Natural killer cell (primary cell): ENCODE measurements at regions not wholly inside any gene's neighbourhood (a gene's known extent, or its start where the extent isn't known, plus 50 kb on each side); places are given as distances from the start of the nearest gene placed in this dataset.

ENCODE experiments used
- ATAC-seq, 3 donors: fragments of 150-1000 bp in 2 of 3; fragments of 200-7000 bp in 1 of 3; cut with Tn5 transposase; 1 replicate in 1 of 3; 2 replicates in 2 of 3; pipeline ENCODE4 v1.10.0; 2021; ENCODE audit warnings: mild to moderate bottlenecking in 2 of 3, moderate library complexity in 2 of 3
- DNase-seq, 2 donors: peaks; one replicate each; pipeline versions ENCODE4 v3.0.0 to v3.0.0-alpha.2; 2013 to 2021; ENCODE audit warnings: mixed read lengths in 1 of 2
- H3K27ac ChIP-seq: one replicate; pipeline ENCODE4 v1.5.1; 2013; ENCODE audit warnings: mild to moderate bottlenecking, low read length
- H3K27me3 ChIP-seq: one replicate; pipeline ENCODE4 v1.6.1; 2013; ENCODE audit warnings: low read length; ENCODE audit not compliant: control insufficient read depth, insufficient read depth
- H3K36me3 ChIP-seq: one replicate; pipeline ENCODE4 v1.6.1; 2013; ENCODE audit warnings: low read length; ENCODE audit not compliant: control insufficient read depth, insufficient read depth
- H3K4me1 ChIP-seq: one replicate; pipeline ENCODE4 v1.6.1; 2013; ENCODE audit warnings: low read length; ENCODE audit not compliant: control insufficient read depth, insufficient read depth
- H3K4me3 ChIP-seq: one replicate; pipeline ENCODE4 v1.5.1; 2013; ENCODE audit warnings: low read length
- H3K9me3 ChIP-seq: one replicate; pipeline ENCODE4 v1.6.1; 2013; ENCODE audit warnings: low read length; ENCODE audit not compliant: control insufficient read depth, insufficient read depth
- H3K27ac Mint-ChIP-seq, 2 donors: one replicate each; pipeline ENCODE4 v1.8.0; 2022; ENCODE audit warnings: mild to moderate bottlenecking in 2 of 2, mixed read lengths in 2 of 2, moderate library complexity in 1 of 2
- H3K27me3 Mint-ChIP-seq, 2 donors: one replicate each; pipeline ENCODE4 v1.8.0; 2022; ENCODE audit warnings: low read depth in 2 of 2, mixed read lengths in 2 of 2
- H3K36me3 Mint-ChIP-seq: one replicate; pipeline ENCODE4 v1.8.0; 2022; ENCODE audit warnings: mixed read lengths
- H3K4me1 Mint-ChIP-seq, 2 donors: one replicate each; pipeline ENCODE4 v1.8.0; 2022; ENCODE audit warnings: mixed read lengths in 2 of 2
- H3K4me3 Mint-ChIP-seq: one replicate; pipeline ENCODE4 v1.8.0; 2022; ENCODE audit warnings: mild to moderate bottlenecking, moderate library complexity, mixed read lengths
- H3K9me3 Mint-ChIP-seq, 2 donors: one replicate each; pipeline ENCODE4 v1.8.0; 2022; ENCODE audit warnings: mixed read lengths in 2 of 2
- CTCF ChIP-seq: fragments of 200-600 bp; IDR thresholded peaks from one replicate; pipeline ENCODE4 v1.8.0; 2022; ENCODE audit warnings: antibody characterized with exemption
- WGBS: methylation state at CpG from one replicate; pipeline ENCODE4 v1.1.7; 2013; ENCODE audit warnings: missing lambda C conversion rate; ENCODE audit not compliant: insufficient coverage; 5-methylcytosine and 5-hydroxymethylcytosine counted together
- intact Hi-C: fragments of 100-400 bp; cut with micrococcal nuclease; formaldehyde crosslinking; loops from one replicate; pipeline ENCODE4 v1.14.2; 2022

- no peak overlapping the region for H3K4me3 ChIP-seq
- no peaks in the 10 kb centered on the region for H3K27me3 ChIP-seq
- ATAC-seq (no peak), DNase-seq (no peak)
- no peak for TF ChIP-seq CTCF
- Mint-ChIP-seq H3K27ac (no peak overlapping the region), H3K36me3 (no peaks in the 10 kb centered on the region), H3K4me3 (no peak overlapping the region), H3K4me1 (peaks cover 4 to 6% of the 10 kb centered on the region in 2 donors), H3K27me3 (no peaks in the 10 kb centered on the region), H3K9me3 (no peaks in the 10 kb centered on the region)
- H3K36me3 ChIP-seq: no peaks in the 10 kb centered on the region
- WGBS: 84% methylated on average over 4 of the region's 4 CpGs
- H3K27ac ChIP-seq: no peak overlapping the region
- no peaks in the 10 kb centered on the region for H3K4me1 ChIP-seq
- intact Hi-C loops: no loop called here
- H3K9me3 ChIP-seq: no peaks in the 10 kb centered on the region
These were observed 276.6 kb upstream of the FMN2 start for GRCh38 chr1:239815074-239815473.

GRCh38 chr1:239816081-239816782, 275.5 kb upstream of the FMN2 start:
- no peak overlapping the region for H3K4me3 Mint-ChIP-seq
- no peaks in the 10 kb centered on the region for H3K36me3 Mint-ChIP-seq
- intact Hi-C loops: no loop called here

GRCh38 chr1:239817276-239817675, 274.4 kb upstream of the FMN2 start:
- TF ChIP-seq CTCF: no peak
- no peak overlapping the region for H3K27ac ChIP-seq
- H3K4me1 ChIP-seq: no peaks in the 10 kb centered on the region
- Mint-ChIP-seq H3K4me1 (peaks cover 4 to 6% of the 10 kb centered on the region in 2 donors), H3K4me3 (no peak overlapping the region), H3K27me3 (no peaks in the 10 kb centered on the region), H3K9me3 (no peaks in the 10 kb centered on the region), H3K36me3 (no peaks in the 10 kb centered on the region), H3K27ac (no peak overlapping the region)
- intact Hi-C loops: no loop called here
- H3K27me3 ChIP-seq: no peaks in the 10 kb centered on the region
- no peaks in the 10 kb centered on the region for H3K9me3 ChIP-seq
- no peaks in the 10 kb centered on the region for H3K36me3 ChIP-seq
- no peak overlapping the region for H3K4me3 ChIP-seq
- 90% methylated on average over 1 of the region's 1 CpG for WGBS
- DNase-seq: no peak
- no peak for ATAC-seq

More at GRCh38 chr1:239816081-239816782, 275.5 kb upstream of the FMN2 start:
- H3K27ac ChIP-seq: no peak overlapping the region
- ATAC-seq: no peak
- Mint-ChIP-seq H3K4me1 (peaks cover 4 to 6% of the 10 kb centered on the region in 2 donors), H3K9me3 (no peaks in the 10 kb centered on the region), H3K27ac (no peak overlapping the region), H3K27me3 (no peaks in the 10 kb centered on the region)
- no peaks in the 10 kb centered on the region for H3K27me3 ChIP-seq
- DNase-seq: no peak
- no peak overlapping the region for H3K4me3 ChIP-seq
- TF ChIP-seq CTCF: no peak
- H3K4me1 ChIP-seq: no peaks in the 10 kb centered on the region
- H3K36me3 ChIP-seq: no peaks in the 10 kb centered on the region
- 65% methylated on average over 5 of the region's 5 CpGs for WGBS
- no peaks in the 10 kb centered on the region for H3K9me3 ChIP-seq

GRCh38 chr1:239817801-239818200, 273.9 kb upstream of the FMN2 start:
- H3K4me1 Mint-ChIP-seq: peaks cover 4 to 6% of the 10 kb centered on the region in 2 donors
- no peaks in the 10 kb centered on the region for H3K36me3 ChIP-seq
- H3K27ac ChIP-seq: no peak overlapping the region
- H3K27me3 Mint-ChIP-seq: no peaks in the 10 kb centered on the region
- H3K9me3 Mint-ChIP-seq: no peaks in the 10 kb centered on the region
- no peak for TF ChIP-seq CTCF
- DNase-seq (no peak), ATAC-seq (no peak)
- no peak overlapping the region for H3K4me3 ChIP-seq
- H3K27ac Mint-ChIP-seq: no peak overlapping the region
- H3K36me3 Mint-ChIP-seq: no peaks in the 10 kb centered on the region
- no peaks in the 10 kb centered on the region for H3K27me3 ChIP-seq
- intact Hi-C loops: no loop called here
- H3K9me3 ChIP-seq: no peaks in the 10 kb centered on the region
- no peaks in the 10 kb centered on the region for H3K4me1 ChIP-seq
- no peak overlapping the region for H3K4me3 Mint-ChIP-seq
- WGBS: 92% methylated on average over 7 of the region's 7 CpGs
